ENCODE measurements at regions not wholly inside any gene's neighbourhood (a gene's known extent, or its start where the extent isn't known, plus 50 kb on each side); places are given as distances from the start of the nearest gene placed in this dataset.

GRCh38 chr1:221149555-221150075 lies 270.4 kb downstream of the HLX start:
- no peaks in the 10 kb centered on the region for H3K36me3 ChIP-seq
- no peak for TF ChIP-seq CTCF (IDR thresholded peaks at IDR 0.05)
- H3K27me3 ChIP-seq = no peaks in the 10 kb centered on the region
- H3K27ac ChIP-seq = no peak overlapping the region
- peaks cover 0 to 8% of the 10 kb centered on the region in 2 donors for H3K9me3 ChIP-seq
- H3K4me3 ChIP-seq = no peak overlapping the region
- peaks cover 0 to 10% of the 10 kb centered on the region in 2 donors for H3K4me1 ChIP-seq
- DNase-seq (ENCODE audit: low spot score) = no peak

DNA sequence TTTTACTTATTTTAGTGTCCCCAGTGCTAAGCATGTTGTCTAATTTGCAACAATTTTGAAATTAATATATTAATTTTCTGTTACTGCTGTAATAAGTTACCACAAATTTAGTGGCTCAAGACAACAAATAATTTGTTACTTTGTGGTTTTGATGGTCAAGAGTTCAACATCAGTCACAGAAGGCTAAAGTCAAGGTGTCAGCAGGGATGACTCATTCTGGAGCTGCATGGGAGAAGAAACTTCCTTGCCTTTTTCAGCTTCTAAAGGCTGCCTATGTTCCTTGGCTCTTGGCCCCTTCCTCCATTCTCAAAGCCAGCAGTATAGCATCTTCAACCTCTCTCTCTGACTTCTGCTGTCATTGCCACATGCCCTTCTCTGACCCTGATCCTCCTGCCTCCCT lies 271.8 kb downstream of the HLX start:
- H3K36me3 ChIP-seq = no peaks in the 10 kb centered on the region
- no peak for TF ChIP-seq CTCF (IDR thresholded peaks at IDR 0.05)
- no peak for DNase-seq (ENCODE audit: low spot score)
- peaks cover 0 to 10% of the 10 kb centered on the region in 2 donors for H3K4me1 ChIP-seq
- H3K27ac ChIP-seq = no peak overlapping the region
- no peaks in the 10 kb centered on the region for H3K27me3 ChIP-seq
- H3K4me3 ChIP-seq = no peak overlapping the region
- peaks cover 0 to 8% of the 10 kb centered on the region in 2 donors for H3K9me3 ChIP-seq

GRCh38 chr1:221154932-221155331 lies 275.7 kb downstream of the HLX start:
- Histone ChIP-seq H3K4me1 (no peaks in the 10 kb centered on the region), H3K4me3 (no peak overlapping the region), H3K9me3 (peaks cover 0 to 8% of the 10 kb centered on the region in 2 donors), H3K36me3 (no peaks in the 10 kb centered on the region), H3K27ac (no peak overlapping the region), H3K27me3 (no peaks in the 10 kb centered on the region)
- TF ChIP-seq CTCF (IDR thresholded peaks at IDR 0.05) = no peak
- DNase-seq (ENCODE audit: low spot score) = no peak

- no peaks in the 10 kb centered on the region for H3K9me3 ChIP-seq
- TF ChIP-seq CTCF (IDR thresholded peaks at IDR 0.05) = no peak
These were observed 278.0 kb downstream of the HLX start for GRCh38 chr1:221157026-221157761.

GRCh38 chr1:221159608-221160007 lies 280.4 kb downstream of the HLX start:
- no peak for DNase-seq (ENCODE audit: low spot score)
- no peaks in the 10 kb centered on the region for H3K36me3 ChIP-seq
- no peak for TF ChIP-seq CTCF (IDR thresholded peaks at IDR 0.05)
- no peak overlapping the region for H3K4me3 ChIP-seq
- H3K4me1 ChIP-seq = no peaks in the 10 kb centered on the region
- no peaks in the 10 kb centered on the region for H3K9me3 ChIP-seq
- no peak overlapping the region for H3K27ac ChIP-seq
- H3K27me3 ChIP-seq = no peaks in the 10 kb centered on the region

More at GRCh38 chr1:221157026-221157761, 278.0 kb downstream of the HLX start:
- no peaks in the 10 kb centered on the region for H3K36me3 ChIP-seq
- DNase-seq (ENCODE audit: low spot score) = no peak
- H3K4me1 ChIP-seq = no peaks in the 10 kb centered on the region
- no peak overlapping the region for H3K4me3 ChIP-seq
- H3K27me3 ChIP-seq = no peaks in the 10 kb centered on the region
- no peak overlapping the region for H3K27ac ChIP-seq
